Brain microvascular endothelial cell (primary cell): ENCODE measurements at regions not wholly inside any gene's neighbourhood (a gene's known extent, or its start where the extent isn't known, plus 50 kb on each side); places are given as distances from the start of the nearest gene placed in this dataset.

ENCODE experiments used
- DNase-seq: peaks from one replicate; pipeline ENCODE4 v3.0.0-alpha.2; 2020
- H3K27ac ChIP-seq: fragments of 250-450 bp; sonication (Bioruptor Pico); 2 replicates; pipeline ENCODE4 v1.5.1; 2020; ENCODE audit warnings: mild to moderate bottlenecking, moderate library complexity
- H3K27me3 ChIP-seq: fragments of 250-450 bp; sonication (Bioruptor Pico); replicated peaks from 2 replicates; pipeline ENCODE4 v1.5.1; 2020; ENCODE audit warnings: mild to moderate bottlenecking
- H3K36me3 ChIP-seq: fragments of 250-450 bp; sonication (Bioruptor Pico); replicated peaks from 2 replicates; pipeline ENCODE4 v1.5.1; 2020; ENCODE audit warnings: mild to moderate bottlenecking
- H3K4me3 ChIP-seq: 2 replicates; pipeline ENCODE4 v1.5.1; 2011; ENCODE audit warnings: low read depth, mild to moderate bottlenecking, control low read depth, low read length, moderate library complexity
- CTCF ChIP-seq: IDR thresholded peaks from 2 replicates; pipeline ENCODE4 v1.5.1; 2011; ENCODE audit warnings: low read depth, mild to moderate bottlenecking, moderate library complexity, low read length, control low read depth, inconsistent platforms; ENCODE audit errors: missing control alignments
- in situ Hi-C: cut with HindIII; loops from 2 replicates; pipeline ENCODE4 v1.10.0; 2017; ENCODE audit warnings: low sequenced_read_pairs, low pct_ligation_motif_present

GRCh38 chr3:80116281-80116680, 348.5 kb upstream of the ROBO1 start:
- in situ Hi-C loops, result no loop called here
- Histone ChIP-seq H3K4me3 (no peak overlapping the region), H3K27ac (no peak overlapping the region), H3K36me3 (no peaks in the 10 kb centered on the region), H3K27me3 (no peaks in the 10 kb centered on the region)
- TF ChIP-seq CTCF, result no peak
- no peak for DNase-seq

GRCh38 chr3:80114694-80115093, 346.9 kb upstream of the ROBO1 start:
- Histone ChIP-seq H3K4me3 (no peak overlapping the region), H3K36me3 (no peaks in the 10 kb centered on the region), H3K27ac (no peak overlapping the region), H3K27me3 (no peaks in the 10 kb centered on the region)
- in situ Hi-C loops, result no loop called here
- no peak for DNase-seq
- TF ChIP-seq CTCF, result no peak

GRCh38 chr3:80113331-80113730, 345.5 kb upstream of the ROBO1 start:
- no peak overlapping the region for H3K27ac ChIP-seq
- no peaks in the 10 kb centered on the region for H3K36me3 ChIP-seq
- H3K4me3 ChIP-seq, result no peak overlapping the region
- no peak for DNase-seq
- TF ChIP-seq CTCF, result no peak
- in situ Hi-C loops, result no loop called here
- H3K27me3 ChIP-seq, result no peaks in the 10 kb centered on the region

- in situ Hi-C loops, result no loop called here
- TF ChIP-seq CTCF, result no peak
- no peaks in the 10 kb centered on the region for H3K27me3 ChIP-seq
- DNase-seq, result no peak
- H3K4me3 ChIP-seq, result no peak overlapping the region
- H3K36me3 ChIP-seq, result no peaks in the 10 kb centered on the region
- H3K27ac ChIP-seq, result no peak overlapping the region
Observed at GRCh38 chr3:80099559-80100066, 331.8 kb upstream of the ROBO1 start.

- H3K27me3 ChIP-seq, result no peaks in the 10 kb centered on the region
- no peak overlapping the region for H3K4me3 ChIP-seq
- in situ Hi-C loops, result no loop called here
- no peak for TF ChIP-seq CTCF
- no peak overlapping the region for H3K27ac ChIP-seq
- H3K36me3 ChIP-seq, result no peaks in the 10 kb centered on the region
- DNase-seq, result no peak
Observed at GRCh38 chr3:80097674-80098073, 329.9 kb upstream of the ROBO1 start.

- no peak for DNase-seq
- Histone ChIP-seq H3K27me3 (no peaks in the 10 kb centered on the region), H3K27ac (no peak overlapping the region), H3K36me3 (no peaks in the 10 kb centered on the region), H3K4me3 (no peak overlapping the region)
- TF ChIP-seq CTCF, result no peak
- in situ Hi-C loops, result no loop called here
Observed at GRCh38 chr3:80096909-80097308, 329.1 kb upstream of the ROBO1 start.
